ENCODE measurements at regions not wholly inside any gene's neighbourhood (a gene's known extent, or its start where the extent isn't known, plus 50 kb on each side); places are given as distances from the start of the nearest gene placed in this dataset.

DNA sequence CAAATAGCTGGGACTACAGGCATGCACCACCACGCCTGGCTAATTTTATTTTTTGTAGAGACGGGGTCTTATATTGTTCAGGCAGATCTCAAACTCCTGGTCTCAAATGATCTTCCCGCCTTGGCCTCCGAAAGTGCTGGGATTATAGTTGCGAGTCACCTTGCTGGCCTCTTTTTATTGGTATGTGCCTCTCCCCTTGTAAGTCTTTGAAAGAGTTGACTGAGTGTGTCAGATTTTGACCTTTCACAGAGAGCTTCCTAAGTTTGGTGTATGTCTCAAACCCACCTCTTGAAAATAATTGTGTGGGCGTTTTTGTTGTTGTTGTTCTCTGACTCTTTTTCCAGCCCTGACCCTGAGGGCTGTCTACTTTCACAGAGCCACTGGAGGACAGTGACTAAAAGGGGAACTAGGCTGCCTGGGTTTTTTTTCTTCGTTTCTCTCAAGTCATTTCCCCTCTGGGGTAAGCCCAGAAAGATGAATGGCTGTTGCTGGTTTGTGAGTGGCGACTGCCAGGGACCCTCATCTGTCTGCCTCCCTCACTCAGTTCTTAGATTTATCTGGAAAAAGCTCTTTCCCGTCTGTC lies 262.8 kb downstream of the ZEB1 start:
- Histone ChIP-seq H3K4me2 (ENCODE audit: low read length) (no peak overlapping the region), H3K4me1 (ENCODE audit: insufficient read depth, low read length, severe bottlenecking) (no peaks in the 10 kb centered on the region)
- TF ChIP-seq CTCF (IDR thresholded peaks at IDR 0.05; ENCODE audit: low read length) (no peak), EZH2 (IDR thresholded peaks at IDR 0.05; ENCODE audit: borderline replicate concordance, low read length) (no peak)

DNA sequence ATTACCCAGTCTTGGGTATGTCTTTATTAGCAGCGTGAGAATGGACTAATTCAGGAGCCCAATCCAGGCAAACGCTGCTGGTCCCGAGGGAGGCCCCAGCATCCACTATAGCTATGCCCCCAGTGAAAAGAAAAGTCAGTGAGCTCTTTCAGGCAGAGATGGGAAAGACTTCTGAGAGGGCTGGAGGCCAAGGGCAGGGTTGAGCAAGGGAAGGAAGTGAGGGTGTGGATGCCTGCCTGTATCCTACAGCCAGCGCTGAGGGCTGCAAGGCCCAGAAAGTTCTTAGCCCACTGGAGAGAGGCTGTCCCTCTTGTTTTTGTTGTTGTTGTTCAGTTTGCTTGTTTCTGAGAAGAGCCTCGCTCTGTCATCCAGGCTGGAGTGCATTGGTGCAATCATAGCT lies 261.6 kb downstream of the ZEB1 start:
- no peaks in the 10 kb centered on the region for H3K79me2 ChIP-seq (ENCODE audit: insufficient read depth, low read length)
- H3K4me1 ChIP-seq (ENCODE audit: insufficient read depth, low read length, severe bottlenecking): no peaks in the 10 kb centered on the region
- no peaks in the 10 kb centered on the region for H3F3A ChIP-seq (ENCODE audit: insufficient read depth, low read length)
- H3K4me2 ChIP-seq (ENCODE audit: low read length): no peak overlapping the region
- no peaks in the 10 kb centered on the region for H3K36me3 ChIP-seq (ENCODE audit: insufficient read depth, low read length)
- H3K9ac ChIP-seq (ENCODE audit: low read length): no peak overlapping the region
- no peak overlapping the region for H2AFZ ChIP-seq (ENCODE audit: low read length)
- H3K4me3 ChIP-seq (ENCODE audit: low read depth, low read length, poor library complexity, severe bottlenecking): no peak overlapping the region
- no peaks in the 10 kb centered on the region; the same call in 1 of the 2 replicates for H3K27me3 ChIP-seq (ENCODE audit: insufficient read depth, low read length)
- TF ChIP-seq CTCF (IDR thresholded peaks at IDR 0.05; ENCODE audit: low read length): no peak
- TF ChIP-seq EZH2 (IDR thresholded peaks at IDR 0.05; ENCODE audit: borderline replicate concordance, low read length): no peak
- H3K9me3 ChIP-seq (ENCODE audit: low read length): no peaks in the 10 kb centered on the region
- H4K20me1 ChIP-seq (ENCODE audit: insufficient read depth, low read length): no peaks in the 10 kb centered on the region
- H3K27ac ChIP-seq (ENCODE audit: low read depth, low read length, poor library complexity, severe bottlenecking): no peak overlapping the region
- no peaks in the 10 kb centered on the region for H3K9me2 ChIP-seq (ENCODE audit: low read depth, low read length)

More for the DNA sequence above, 262.8 kb downstream of the ZEB1 start:
- Histone ChIP-seq H3K36me3 (ENCODE audit: insufficient read depth, low read length) (no peaks in the 10 kb centered on the region), H3K9ac (ENCODE audit: low read length) (no peak overlapping the region), H3K27me3 (ENCODE audit: insufficient read depth, low read length) (no peaks in the 10 kb centered on the region; the same call in 1 of the 2 replicates), H3K4me3 (ENCODE audit: low read depth, low read length, poor library complexity, severe bottlenecking) (no peak overlapping the region), H3K9me2 (ENCODE audit: low read depth, low read length) (no peaks in the 10 kb centered on the region), H3F3A (ENCODE audit: insufficient read depth, low read length) (no peaks in the 10 kb centered on the region), H3K9me3 (ENCODE audit: low read length) (no peaks in the 10 kb centered on the region), H3K27ac (ENCODE audit: low read depth, low read length, poor library complexity, severe bottlenecking) (no peak overlapping the region), H4K20me1 (ENCODE audit: insufficient read depth, low read length) (no peaks in the 10 kb centered on the region), H2AFZ (ENCODE audit: low read length) (no peak overlapping the region), H3K79me2 (ENCODE audit: insufficient read depth, low read length) (no peaks in the 10 kb centered on the region)

Data from OCI-LY1 (cell line).